NOMO-1 (cell line): ENCODE measurements at regions not wholly inside any gene's neighbourhood (a gene's known extent, or its start where the extent isn't known, plus 50 kb on each side); places are given as distances from the start of the nearest gene placed in this dataset.
"Not testable (repeated sequence)": the region's sequence is repeated elsewhere in the genome, so short reads cannot be mapped to it uniquely, and the experiment has no call there.

Experiments
- DNase-seq, 2 experiments: peaks; one replicate each; lab custom pipeline; 2025; ENCODE audit not compliant: unreplicated experiment in 2 of 2; lab: John Stamatoyannopoulos, UW

DNA sequence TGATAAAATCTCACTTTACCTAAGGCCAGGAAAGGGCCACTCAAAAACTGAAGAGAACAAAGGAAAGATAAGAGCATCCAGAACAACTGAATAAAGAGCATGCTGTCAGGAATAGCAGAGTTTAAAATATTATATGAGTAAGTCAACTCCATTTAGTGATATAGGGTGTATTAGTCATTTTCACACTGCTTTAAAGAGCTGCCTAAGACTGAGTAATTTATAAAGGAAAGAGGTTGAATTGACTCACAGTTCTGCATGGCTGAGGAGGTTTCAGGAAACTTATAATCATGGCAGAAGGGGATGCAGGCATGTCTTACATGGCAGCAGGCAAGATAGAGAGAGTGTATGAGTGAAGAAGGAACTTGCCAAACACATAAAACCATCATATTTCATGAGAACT, 778.0 kb upstream of the NECTIN3 start:
- no peak for DNase-seq

DNA sequence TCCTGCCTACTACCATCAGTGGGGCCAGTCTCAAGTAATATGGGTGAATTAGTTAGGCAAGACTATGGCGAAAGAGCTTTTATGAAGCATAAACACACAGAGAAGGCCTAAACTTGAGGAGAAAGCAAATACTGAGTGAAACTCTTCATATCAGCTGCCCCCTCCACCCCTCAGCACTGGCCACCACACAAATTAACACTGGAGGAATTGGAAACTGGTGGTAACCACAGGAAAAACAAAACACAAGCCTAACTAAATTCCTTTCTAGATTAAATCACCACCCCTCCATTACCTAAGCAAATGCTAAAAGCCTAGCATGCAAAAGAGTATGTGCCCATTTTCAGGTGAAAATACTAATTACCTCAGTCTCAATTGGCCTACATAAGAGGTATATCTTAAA, 774.7 kb upstream of the NECTIN3 start:
- no peak for DNase-seq

DNA sequence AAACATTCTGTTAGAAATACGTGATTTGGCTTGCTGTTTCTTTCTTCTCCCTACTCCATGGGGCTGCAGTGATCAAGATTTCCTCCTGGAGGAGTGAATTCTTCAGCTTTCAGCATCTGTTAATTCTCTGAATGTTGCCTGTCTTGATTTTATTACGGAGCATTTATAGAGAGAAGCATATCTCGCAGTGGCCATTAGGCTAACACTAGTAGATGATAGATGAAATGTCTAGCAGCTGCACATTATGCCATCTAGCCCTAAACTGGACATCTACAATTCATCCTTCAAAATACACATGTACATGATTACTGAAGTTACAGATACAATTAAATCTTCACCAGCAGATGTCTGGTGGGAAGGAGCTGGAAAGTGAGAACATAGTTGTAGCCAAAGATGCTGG, 769.8 kb upstream of the NECTIN3 start:
- DNase-seq = no peak

DNA sequence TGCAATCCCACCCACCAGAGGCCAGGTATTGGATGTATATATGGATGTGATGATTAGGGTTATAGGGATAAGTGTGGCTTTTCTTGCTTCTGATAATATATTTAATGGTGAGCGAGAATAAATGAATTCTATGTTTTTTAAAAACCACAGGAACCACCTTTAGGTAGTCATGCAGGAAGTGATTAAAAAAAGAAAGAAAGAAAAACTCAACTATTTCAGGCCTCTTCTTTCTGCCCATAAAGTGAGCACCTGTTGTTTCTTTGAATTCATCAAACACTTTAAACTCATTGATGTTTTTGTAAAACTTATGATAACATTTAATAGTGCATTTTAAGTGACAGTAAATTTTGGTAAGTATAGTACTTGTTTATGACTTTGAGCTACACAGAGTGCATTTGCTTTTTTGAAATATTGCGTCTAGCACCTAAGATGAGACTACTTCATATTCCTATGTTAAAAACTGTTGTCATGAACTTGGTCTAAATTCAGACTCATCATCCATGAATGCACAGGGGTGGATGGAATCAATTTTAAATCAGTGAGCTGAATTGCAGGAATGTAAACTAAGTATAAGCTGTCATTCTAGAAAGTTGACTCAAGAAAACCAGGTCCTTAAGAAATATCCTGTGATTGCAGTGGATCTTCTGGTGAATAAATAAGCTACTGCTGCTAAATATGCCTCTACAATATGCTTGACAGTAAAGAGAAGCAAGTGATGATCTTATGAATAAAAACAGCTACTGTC, 764.4 kb upstream of the NECTIN3 start:
- no peak for DNase-seq

DNA sequence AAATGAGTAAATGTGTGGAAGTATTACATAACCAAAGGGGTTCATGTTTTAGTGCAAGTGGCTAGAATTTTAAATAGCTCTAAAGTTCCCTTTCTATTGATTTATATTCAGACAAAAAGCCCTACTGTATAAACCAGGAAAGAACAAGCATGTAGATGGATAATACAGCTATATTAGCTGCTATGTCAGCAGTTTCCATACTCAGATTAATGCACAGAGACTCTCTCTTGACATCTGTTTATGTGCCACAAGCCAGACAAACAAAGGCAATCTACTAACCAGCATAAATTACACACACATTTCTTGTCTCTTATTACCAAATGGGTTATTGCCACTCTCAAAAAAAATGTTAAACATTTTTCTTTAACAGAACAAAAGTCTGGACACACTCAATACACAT, 760.1 kb upstream of the NECTIN3 start:
- DNase-seq = peak; percentile 44 to 75

DNA sequence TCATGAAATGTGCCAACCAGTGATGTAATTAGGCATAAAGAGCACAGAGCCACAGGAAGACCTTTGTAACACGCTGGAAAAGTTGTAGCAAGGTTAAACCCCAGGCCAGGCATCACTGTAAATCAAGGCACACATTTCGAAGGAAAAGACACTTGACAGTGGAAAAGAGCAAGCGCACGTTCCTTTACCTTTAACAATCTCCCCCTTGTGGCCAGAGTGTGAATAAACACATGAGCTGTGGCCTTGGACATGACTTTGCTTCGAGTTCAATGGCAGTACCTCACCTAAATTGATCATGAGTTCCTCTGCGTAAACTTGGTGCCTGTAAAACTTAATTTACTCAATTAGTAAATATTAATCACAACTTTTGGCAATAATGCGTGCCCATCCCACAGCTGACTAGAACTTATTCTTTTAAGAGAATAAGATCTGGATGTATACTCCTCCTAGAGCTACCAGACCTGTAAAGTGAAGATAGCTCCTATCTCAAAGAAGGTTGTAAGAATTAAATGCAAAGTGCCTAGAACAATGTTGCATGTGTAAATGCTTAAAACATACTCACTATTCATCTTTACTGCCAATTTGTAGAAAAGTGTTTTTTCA, 757.0 kb upstream of the NECTIN3 start:
- DNase-seq = peak; percentile 20 to 33

DNA sequence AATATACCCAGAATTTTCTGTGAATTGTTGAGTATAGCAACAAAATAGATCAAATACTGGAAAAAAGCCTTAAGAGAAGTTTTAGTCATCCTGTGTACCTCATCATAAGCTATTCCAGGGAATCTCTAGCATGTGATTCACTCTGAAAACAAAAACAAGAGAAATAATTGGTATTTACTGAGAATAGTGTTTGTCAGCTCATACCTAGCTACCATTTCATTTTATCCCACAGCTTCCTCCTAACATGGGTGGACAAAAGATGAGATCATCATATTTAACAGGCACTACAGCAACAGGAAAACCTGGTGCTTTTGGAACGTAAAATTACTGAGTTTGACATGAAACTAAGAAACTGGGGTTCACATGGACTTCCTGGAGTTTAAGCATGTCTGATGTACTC, 753.5 kb upstream of the NECTIN3 start:
- DNase-seq = no peak

DNA sequence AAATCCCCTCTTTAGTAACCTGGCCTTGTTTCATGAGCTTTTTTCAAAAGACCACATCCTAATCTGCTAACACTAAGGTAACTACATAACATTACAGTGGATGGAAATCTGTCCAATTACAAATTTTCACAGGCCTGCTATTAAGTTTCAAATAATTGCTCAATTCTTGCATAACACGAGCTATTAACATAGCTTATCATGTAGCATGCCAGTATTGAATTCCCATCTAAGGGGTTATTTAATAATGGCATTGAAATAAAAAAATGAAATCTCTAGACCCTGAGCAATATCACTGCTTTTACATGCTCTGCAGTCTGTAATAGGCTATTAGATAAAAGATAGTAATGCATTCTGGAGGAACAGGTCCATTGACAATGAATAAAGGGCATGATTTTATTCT, 748.3 kb upstream of the NECTIN3 start:
- no peak for DNase-seq

DNA sequence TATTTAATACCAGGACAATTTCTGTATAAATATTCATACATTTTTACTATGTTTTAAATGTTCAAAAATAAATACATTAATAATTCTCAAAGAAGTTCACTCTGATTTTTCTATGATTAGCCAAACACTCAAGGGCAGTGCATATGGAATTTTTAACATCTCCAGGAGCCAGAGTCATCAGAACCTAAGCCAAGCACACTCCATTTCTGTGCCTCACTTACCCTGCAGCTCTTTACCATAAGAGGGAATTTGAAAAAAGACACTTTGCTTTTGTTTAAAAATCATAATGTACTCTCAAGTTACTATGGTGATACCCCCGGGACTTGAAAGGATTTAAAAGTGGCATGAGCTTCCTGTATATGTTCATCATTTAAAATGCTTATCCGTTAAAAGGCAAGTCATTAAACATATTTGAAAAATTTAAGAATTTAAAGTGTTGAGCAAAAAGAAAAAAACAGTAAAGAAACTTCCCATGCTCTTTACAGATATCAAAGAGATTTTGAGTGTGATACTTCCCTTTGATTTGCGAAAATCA, 747.4 kb upstream of the NECTIN3 start:
- DNase-seq = no peak

DNA sequence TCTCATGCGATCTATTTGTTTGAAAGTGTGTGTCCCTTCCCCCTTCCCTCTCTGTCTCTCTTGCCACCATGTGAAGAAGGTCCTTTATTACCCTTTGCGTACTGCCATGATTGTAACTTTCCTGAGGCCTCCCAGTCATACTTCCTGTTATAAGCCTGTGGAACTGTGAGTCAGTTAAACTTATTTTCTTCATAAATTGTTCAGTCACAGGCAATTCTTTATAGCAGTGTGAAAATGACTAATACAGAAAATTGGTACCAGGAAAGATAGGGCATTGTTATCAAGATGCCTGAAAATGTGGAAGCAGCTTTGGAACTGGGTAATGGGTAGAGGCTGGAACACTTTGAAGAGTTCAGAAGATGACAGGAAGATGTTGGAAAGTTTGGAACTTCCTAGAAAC, 743.7 kb upstream of the NECTIN3 start:
- no peak for DNase-seq

DNA sequence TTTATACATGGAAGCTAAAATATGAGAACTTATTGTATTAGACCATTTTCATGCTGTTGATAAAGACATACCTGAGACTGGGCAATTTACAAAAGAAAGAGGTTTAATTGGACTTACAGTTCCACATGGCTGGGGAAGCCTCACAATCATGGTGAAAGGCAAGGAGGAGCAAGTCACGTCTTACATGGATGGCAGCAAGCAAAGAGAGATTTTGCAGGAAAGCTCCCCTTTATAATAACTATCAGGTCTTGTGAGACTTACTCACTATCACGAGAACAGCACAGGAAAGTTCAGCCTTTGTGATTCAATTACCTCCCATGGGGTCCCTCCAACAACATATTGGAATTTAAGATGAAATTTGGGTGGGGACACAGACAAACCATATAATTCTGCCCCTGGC, 740.1 kb upstream of the NECTIN3 start:
- not testable (repeated sequence) for DNase-seq

DNA sequence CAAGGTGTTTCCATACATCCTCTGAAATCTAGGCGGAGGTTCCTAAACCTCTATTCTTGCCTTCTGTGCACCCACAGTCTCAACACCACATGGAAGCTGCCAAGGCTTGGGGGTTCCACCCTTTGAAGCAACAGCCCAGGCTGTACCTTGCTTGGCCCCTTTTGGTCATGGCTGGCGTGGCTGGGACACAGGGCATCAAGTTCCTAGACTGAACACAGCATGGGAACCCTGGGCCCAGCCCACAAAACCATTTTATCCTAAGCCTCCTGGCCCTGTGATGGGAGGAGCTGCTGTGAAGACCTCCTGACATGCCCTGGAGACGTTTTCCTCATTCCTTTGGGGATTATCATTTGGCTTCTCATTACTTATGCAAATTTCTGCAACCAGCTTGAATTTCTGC, 739.0 kb upstream of the NECTIN3 start:
- DNase-seq = no peak

DNA sequence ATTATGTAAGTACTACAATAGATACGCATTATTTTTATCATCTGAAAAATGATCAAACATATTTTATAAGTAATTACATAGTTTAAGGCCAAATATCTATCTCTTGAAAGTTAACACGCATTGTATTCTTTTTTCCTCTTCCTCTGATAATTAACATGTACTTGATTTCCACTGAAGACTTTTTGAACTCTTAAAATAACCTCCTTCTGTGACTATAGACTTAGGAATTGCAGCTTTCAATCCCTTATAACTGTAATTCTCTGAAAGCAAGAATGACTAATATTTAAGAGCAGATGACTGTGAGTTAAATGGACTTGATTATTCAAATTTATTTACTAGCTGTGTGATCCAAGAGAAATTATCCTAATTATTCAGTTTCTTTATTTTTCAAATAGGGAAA, 730.6 kb upstream of the NECTIN3 start:
- no peak for DNase-seq

DNA sequence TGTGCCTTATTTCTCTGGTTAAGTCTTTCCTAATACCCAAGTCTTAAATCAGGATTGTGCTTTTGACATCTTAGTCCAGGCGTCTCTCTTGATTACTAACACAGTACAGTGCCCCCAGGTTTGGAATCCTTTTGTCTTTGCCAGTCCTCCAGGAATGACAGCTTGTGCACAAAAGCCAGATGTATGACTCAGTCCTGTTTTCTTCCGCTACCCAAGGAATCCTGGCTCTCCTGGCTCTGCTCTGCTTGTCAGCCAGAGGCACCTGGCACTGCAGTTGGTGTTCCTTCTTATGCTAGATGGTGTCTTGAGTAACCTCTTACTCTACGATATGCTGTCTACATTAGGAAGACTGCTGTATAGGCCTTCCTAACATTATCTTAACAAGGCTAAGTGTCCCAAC, 728.2 kb upstream of the NECTIN3 start:
- DNase-seq = no peak

DNA sequence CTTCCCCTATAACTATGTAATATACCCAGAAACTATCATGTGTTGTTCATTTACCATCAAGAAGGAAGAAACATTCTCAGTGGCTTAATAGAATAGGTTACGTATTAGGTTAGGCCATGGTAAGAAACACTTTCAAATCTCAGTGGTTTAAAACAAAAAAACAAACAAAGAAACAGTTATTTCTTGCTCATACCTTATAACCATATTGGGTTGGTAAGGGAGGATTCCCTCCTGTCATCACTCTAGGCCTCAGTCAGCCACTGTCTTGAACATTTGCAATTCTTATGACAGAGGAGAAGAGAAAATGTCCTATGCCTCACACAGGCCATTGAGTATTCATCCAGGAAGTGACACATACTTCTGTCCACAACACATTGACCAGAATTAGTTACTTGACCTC, 727.7 kb upstream of the NECTIN3 start:
- no peak for DNase-seq

DNA sequence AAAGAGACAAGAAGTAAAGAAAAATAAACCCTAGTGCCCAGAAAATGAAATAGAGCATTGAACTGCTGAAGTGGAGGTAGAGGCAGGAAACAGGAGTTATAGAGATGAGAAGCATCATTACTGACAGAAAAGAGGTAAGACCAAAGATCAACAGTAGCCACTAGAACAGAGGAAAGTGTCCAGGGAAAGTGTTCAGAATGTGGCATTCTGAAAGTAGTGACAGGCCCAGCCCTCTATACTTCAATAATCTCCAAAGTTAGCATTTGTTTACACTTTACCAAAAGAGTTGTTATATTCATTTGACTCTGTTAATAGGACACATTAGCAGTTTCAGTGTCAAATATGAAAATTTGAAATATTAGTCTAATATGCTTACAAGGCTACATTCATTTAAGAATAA, 727.1 kb upstream of the NECTIN3 start:
- DNase-seq = no peak

DNA sequence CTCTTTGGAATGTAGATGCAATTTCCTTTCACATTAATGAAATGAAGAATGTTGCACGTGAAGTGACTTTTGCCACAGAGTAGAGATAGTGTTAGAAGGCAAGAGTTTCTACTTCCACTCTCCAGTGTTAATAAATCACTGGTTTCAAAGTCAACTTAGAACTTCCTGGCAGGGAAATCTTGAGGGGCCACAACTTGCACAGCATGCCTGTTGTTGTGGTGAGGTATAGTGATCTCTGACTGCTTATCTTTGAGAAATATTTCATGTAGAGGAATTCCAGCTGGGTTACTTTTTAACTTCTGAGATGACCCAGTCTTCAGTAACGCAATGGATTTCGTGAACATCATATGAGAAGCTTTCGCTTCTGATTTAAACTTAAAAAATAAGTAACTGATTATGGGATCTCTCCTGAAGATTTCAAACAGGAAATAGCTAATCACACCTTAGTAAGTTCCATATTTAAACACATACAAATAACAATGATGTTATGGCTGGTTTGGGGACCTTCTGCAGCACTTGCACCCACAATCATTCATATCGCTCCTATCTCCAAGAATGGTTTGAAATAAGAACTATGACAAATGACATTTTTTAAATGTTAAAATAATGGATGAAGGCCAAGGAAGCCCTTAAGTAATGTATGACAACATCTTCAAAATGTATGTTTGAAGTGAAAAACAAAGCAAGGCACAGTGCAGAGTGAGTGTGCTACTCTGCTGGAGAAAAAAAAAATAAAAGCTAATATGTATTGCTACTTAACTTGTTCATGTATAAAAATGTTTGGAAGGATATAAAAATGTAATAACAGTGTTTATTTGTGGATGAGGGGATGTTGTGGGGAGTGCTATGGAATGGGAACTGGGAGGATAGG, 726.5 kb upstream of the NECTIN3 start:
- DNase-seq = no peak

DNA sequence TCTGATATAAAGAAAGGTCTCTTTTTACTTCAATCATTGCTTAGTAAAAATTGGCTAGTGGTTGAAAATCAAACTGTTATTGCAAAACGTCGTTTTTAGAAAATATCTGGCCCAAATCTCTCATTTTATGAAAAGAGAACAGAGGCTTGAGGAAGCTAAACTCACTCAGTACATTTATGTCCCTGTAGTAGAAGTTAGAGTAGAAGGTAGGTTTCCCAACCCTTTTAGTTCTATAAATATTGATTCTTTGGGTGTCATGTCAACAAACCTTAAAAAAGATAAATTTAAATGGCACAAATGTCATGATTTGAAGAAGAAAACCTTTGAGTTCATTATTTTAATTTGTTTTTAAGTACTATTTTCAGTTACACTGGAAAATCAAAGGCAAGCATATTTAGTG, 722.3 kb upstream of the NECTIN3 start:
- no peak for DNase-seq

DNA sequence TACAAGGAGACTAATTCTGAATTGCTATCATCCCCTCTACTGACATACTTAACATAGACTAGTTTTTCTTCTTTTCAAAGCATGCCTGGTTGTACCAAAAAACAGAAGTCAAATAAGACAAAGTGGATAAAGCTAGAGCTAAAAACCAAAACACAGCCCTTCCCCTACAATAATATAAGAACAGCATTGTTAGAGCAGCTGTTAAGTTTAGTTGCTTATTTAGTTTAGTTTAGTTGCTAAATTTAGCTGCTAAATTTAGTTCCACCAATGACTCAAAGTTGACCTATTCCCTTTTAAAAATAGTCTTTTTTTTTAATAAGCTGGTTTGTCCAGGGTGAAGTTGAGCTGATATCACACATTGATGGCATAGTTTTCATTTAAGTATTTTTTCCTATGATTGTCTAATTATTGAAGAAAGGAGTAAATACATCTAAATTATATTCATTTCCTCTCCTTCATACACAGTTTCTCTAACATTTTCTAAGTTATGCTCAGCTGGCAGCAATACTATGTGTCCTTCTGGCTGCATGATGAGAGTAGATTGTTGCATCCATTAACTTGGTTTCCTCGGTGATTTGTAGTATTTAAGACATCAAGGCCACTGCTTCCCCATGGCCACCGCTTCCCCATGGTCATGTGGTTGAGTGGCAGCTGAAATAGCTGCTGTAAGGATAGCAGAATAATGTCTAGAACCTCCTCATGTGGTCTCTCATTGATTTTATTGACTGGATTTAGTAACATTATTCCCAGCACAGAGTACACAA, 718.6 kb upstream of the NECTIN3 start:
- no peak for DNase-seq

DNA sequence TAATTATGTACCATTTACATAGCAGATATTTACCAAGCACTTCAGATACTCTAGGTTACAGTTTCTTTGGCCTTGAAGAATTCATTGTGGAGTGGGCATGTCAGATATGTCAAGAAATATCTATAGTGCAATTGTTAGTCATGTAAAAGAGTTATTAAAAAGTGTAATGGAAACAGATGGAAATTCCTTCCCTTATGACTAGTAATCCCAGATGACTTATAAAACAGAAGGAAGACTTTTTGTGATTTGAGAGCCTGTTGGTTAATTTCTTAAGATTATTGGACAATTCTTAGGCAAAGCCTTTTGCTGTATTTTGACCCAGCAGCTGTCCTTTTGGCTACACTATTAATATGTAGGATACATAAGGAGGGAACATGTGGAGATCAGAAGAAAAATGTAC, 708.9 kb upstream of the NECTIN3 start:
- DNase-seq = no peak

DNA sequence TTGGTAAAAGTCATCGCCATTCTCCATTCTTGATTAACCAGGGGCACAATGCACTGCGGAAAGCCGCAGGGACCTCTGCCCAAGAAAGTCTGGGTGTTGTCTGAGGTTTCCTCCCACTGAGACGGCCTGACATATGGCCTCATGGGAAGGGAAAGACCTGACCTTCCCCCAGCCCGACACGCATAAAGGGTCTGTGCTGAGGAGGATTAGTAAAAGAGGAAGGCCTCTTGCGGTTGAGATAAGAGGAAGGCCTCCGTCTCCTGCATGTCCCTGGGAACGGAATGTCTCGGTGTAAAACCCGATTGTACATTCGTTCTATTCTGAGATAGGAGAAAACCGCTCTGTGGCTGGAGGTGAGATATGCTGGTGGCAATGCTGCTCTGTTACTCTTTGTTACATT, 704.3 kb upstream of the NECTIN3 start:
- DNase-seq = peak; percentile 2 to 4
